ENCODE measurements at regions not wholly inside any gene's neighbourhood (a gene's known extent, or its start where the extent isn't known, plus 50 kb on each side); places are given as distances from the start of the nearest gene placed in this dataset.
"Not testable (repeated sequence)": the region's sequence is repeated elsewhere in the genome, so short reads cannot be mapped to it uniquely, and the experiment has no call there.

- no peak overlapping the region for H3K27ac ChIP-seq
- peak in 1 of 2 donors; percentile 4 for DNase-seq
- intact Hi-C loops (cut with DNase I) = no loop called here
- no peaks in the 10 kb centered on the region for H3K27me3 ChIP-seq
- 74 to 81% methylated on average over 10 of the region's 10 CpGs for WGBS, 2 donors
- H3K36me3 ChIP-seq = no peaks in the 10 kb centered on the region
- H3K9me3 ChIP-seq = no peaks in the 10 kb centered on the region
- no peak overlapping the region for H3K4me3 ChIP-seq (replicated peaks in 1 of 3)
- TF ChIP-seq POLR2A (IDR thresholded peaks at IDR 0.05) = no peak
- TF ChIP-seq CTCF (IDR thresholded peaks at IDR 0.05) = no peak
- peaks cover 8 to 12% of the 10 kb centered on the region in 2 donors for H3K4me1 ChIP-seq
Measured at GRCh38 chr9:99491408-99492158, 269.5 kb downstream of the SEC61B start.

- intact Hi-C loops (cut with DNase I) = no loop called here
- DNase-seq = no peak
- TF ChIP-seq CTCF (IDR thresholded peaks at IDR 0.05) = no peak
- TF ChIP-seq POLR2A (IDR thresholded peaks at IDR 0.05) = no peak
- H3K9me3 ChIP-seq = no peaks in the 10 kb centered on the region
- H3K4me3 ChIP-seq (replicated peaks in 1 of 3) = no peak overlapping the region
- WGBS, 2 donors = 95 to 98% methylated on average over 2 of the region's 2 CpGs
- H3K27ac ChIP-seq = no peak overlapping the region
- no peaks in the 10 kb centered on the region for H3K4me1 ChIP-seq
- H3K36me3 ChIP-seq = no peaks in the 10 kb centered on the region
- no peaks in the 10 kb centered on the region for H3K27me3 ChIP-seq
Measured at GRCh38 chr9:99497641-99498040, 275.6 kb downstream of the SEC61B start.

- H3K4me3 ChIP-seq (replicated peaks in 1 of 3); H3K27me3 ChIP-seq; DNase-seq; H3K9me3 ChIP-seq; H3K36me3 ChIP-seq; H3K27ac ChIP-seq; intact Hi-C loops (cut with DNase I); H3K4me1 ChIP-seq: not testable (repeated sequence)
- 65 to 91% methylated on average over 7 to 16 of the region's 16 CpGs for WGBS, 2 donors
Measured at GRCh38 chr9:99498979-99499378, 276.9 kb downstream of the SEC61B start.

- no peak for DNase-seq
- intact Hi-C loops (cut with DNase I) = no loop called here
- no peaks in the 10 kb centered on the region for H3K4me1 ChIP-seq
Measured at GRCh38 chr9:99505936-99506335, 283.9 kb downstream of the SEC61B start.

GRCh38 chr9:99506747-99507348, 284.8 kb downstream of the SEC61B start:
- Histone ChIP-seq H3K27ac (no peak overlapping the region), H3K36me3 (no peaks in the 10 kb centered on the region), H3K4me3 (replicated peaks in 1 of 3) (no peak overlapping the region), H3K4me1 (no peaks in the 10 kb centered on the region), H3K9me3 (no peaks in the 10 kb centered on the region), H3K27me3 (no peaks in the 10 kb centered on the region)
- no peak for DNase-seq
- 89 to 94% methylated on average over 1 of the region's 1 CpG for WGBS, 2 donors
- intact Hi-C loops (cut with DNase I) = no loop called here
- TF ChIP-seq POLR2A (IDR thresholded peaks at IDR 0.05) = no peak
- no peak for TF ChIP-seq CTCF (IDR thresholded peaks at IDR 0.05)

More at GRCh38 chr9:99505936-99506335, 283.9 kb downstream of the SEC61B start:
- TF ChIP-seq POLR2A (IDR thresholded peaks at IDR 0.05) = no peak
- no peak for TF ChIP-seq CTCF (IDR thresholded peaks at IDR 0.05)
- no peaks in the 10 kb centered on the region for H3K36me3 ChIP-seq
- H3K4me3 ChIP-seq (replicated peaks in 1 of 3) = no peak overlapping the region
- WGBS, 2 donors = 88% methylated on average over 4 of the region's 4 CpGs
- no peaks in the 10 kb centered on the region for H3K27me3 ChIP-seq
- no peaks in the 10 kb centered on the region for H3K9me3 ChIP-seq
- H3K27ac ChIP-seq = no peak overlapping the region

Data from thyroid gland (tissue), 4 donors.